HL-60 (cell line): ENCODE measurements at regions not wholly inside any gene's neighbourhood (a gene's known extent, or its start where the extent isn't known, plus 50 kb on each side); places are given as distances from the start of the nearest gene placed in this dataset.
"Not testable (repeated sequence)": the region's sequence is repeated elsewhere in the genome, so short reads cannot be mapped to it uniquely, and the experiment has no call there.

Source experiments
- CTCF ChIP-seq: IDR thresholded peaks from one replicate; pipeline ENCODE4 v1.5.1; 2011; ENCODE audit warnings: low read length, control low read depth, inconsistent platforms; ENCODE audit not compliant: insufficient read depth
- GABPA ChIP-seq: IDR thresholded peaks from 2 replicates; pipeline ENCODE4 v1.6.1; 2012; ENCODE audit warnings: low read depth
- POLR2AphosphoS5 ChIP-seq: IDR thresholded peaks from 2 replicates; pipeline ENCODE4 v1.6.1; 2012; ENCODE audit warnings: low read depth
- REST ChIP-seq: IDR thresholded peaks from 2 replicates; pipeline ENCODE4 v1.6.1; 2012; ENCODE audit warnings: low read depth; ENCODE audit not compliant: insufficient replicate concordance
- SPI1 ChIP-seq: IDR thresholded peaks from 2 replicates; pipeline ENCODE4 v1.6.1; 2012; ENCODE audit warnings: low read depth, mild to moderate bottlenecking, borderline replicate concordance

DNA sequence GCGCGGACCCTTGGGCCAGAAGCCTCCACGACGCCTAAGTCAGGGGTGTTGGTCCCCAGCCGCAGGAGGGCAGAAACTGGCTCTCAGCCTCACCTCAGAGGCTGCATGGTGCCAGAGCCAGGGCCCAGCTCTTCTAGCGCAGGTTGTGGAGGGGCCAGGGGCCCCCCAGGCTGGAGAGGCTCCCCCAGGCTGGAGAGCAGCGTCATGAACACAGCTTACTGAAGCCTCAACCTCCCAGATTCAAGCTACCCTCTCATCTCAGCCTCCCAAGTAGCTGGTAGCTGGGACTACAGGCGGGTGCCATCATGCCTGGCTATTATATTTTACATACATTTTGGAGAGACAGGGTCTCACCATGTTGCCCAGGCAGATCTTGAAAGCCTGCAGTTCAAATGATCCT is 87.0 kb downstream of the POTEG start:
- not testable (repeated sequence) for TF ChIP-seq CTCF, POLR2AphosphoS5, GABPA, REST, SPI1
